ENCODE measurements at regions not wholly inside any gene's neighbourhood (a gene's known extent, or its start where the extent isn't known, plus 50 kb on each side); places are given as distances from the start of the nearest gene placed in this dataset.
"Not testable (repeated sequence)": the region's sequence is repeated elsewhere in the genome, so short reads cannot be mapped to it uniquely, and the experiment has no call there.

DNA sequence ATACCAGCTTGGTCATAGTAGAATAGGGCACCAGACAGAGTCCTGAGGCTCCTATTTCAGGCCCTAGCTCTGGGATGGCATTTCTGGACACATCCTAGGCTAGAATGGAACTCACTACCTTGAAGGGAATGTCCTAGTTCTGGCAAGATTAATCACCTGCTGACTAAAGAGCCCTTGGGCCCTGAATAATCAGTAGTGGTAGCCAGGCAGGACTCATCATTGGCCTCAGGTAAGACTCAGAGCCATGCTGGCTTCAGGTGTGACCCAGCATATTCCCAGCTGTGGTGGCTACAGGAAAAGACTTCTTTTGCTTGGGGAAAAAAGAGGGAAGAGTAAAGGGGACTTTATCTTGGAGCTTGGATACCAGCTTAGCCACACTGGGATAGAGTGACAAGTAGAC is 131.0 kb upstream of the SRD5A2 start:
- no peak for TF ChIP-seq POLR2A (IDR thresholded peaks at IDR 0.05; ENCODE audit: low read depth, low read length)
- DNase-seq (ENCODE audit: insufficient read length, low spot score) (no peak), FAIRE-seq (no peak)

DNA sequence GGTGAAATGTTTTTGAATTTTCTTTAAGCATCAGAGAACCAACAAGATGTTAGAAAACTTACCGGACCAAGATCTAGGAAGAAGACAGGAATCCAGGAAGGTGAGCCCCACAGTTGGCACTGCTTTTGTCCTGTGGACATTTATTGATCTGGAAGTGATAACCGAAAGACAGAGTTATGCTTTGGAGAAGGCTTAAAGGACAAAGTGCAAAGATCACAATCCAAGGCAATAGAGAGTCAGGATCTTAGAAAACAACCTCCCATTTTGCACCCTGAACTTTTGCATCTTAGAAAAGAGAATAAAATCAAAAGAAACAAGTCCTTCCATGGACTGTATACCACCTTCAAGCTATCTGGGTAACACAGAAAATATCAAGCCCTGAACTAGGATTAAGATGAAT is 129.4 kb upstream of the SRD5A2 start:
- DNase-seq (ENCODE audit: insufficient read length, low spot score) (no peak), FAIRE-seq (no peak)
- no peak for TF ChIP-seq POLR2A (IDR thresholded peaks at IDR 0.05; ENCODE audit: low read depth, low read length)

DNA sequence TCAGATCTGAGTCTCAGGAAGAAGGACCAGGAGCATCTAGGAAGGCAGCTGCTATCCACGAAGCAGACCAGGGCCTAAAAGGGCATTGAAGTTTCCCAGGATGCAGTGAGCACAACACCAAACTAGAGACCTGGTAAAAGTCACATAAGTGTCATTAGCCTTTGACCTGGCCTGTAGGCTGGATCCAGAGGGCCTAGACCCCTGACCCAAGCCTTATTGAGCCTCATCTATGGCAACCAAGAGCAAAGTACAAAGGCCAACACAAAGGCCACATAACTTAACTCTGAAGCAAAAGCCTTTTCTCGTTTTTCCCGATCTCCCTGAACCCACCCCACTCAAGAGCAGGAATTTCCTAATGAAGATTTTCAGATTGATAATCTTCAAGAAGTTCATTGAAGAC is 127.3 kb upstream of the SRD5A2 start:
- no peak for FAIRE-seq
- TF ChIP-seq POLR2A (IDR thresholded peaks at IDR 0.05; ENCODE audit: low read depth, low read length): no peak
- DNase-seq (ENCODE audit: insufficient read length, low spot score): no peak

- no peak for DNase-seq (ENCODE audit: insufficient read length, low spot score)
- FAIRE-seq: no peak
- no peak for TF ChIP-seq POLR2A (IDR thresholded peaks at IDR 0.05; ENCODE audit: low read depth, low read length)
Observed at GRCh38 chr2:31704561-31705212, 123.9 kb upstream of the SRD5A2 start.

GRCh38 chr2:31703253-31703652 is 122.5 kb upstream of the SRD5A2 start:
- DNase-seq (ENCODE audit: insufficient read length, low spot score): no peak
- FAIRE-seq: no peak
- TF ChIP-seq POLR2A (IDR thresholded peaks at IDR 0.05; ENCODE audit: low read depth, low read length): no peak

DNA sequence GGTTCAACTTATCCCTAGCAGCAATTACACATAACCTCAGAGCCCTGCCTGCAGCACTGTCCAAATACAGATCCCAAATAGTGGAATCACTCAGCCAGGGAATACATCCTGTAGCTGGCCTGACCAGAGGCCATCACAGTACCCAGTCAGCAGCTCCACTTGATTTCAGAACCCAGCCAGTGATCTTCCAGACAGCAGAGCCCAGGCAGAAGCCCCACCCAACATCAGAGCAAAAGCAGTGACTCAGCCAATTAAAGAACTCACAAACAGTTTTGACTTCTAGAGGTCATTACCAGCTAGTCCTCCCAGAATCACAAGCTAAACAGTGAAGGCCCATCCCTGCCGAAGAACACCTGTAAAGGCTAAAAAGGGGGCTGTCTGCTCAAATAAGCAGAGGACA is 118.0 kb upstream of the SRD5A2 start:
- no peak for TF ChIP-seq POLR2A (IDR thresholded peaks at IDR 0.05; ENCODE audit: low read depth, low read length)
- DNase-seq (ENCODE audit: insufficient read length, low spot score): no peak
- no peak for FAIRE-seq

- no peak for FAIRE-seq
Observed at GRCh38 chr2:31696068-31696467, 115.3 kb upstream of the SRD5A2 start.

GRCh38 chr2:31694444-31694843 is 113.7 kb upstream of the SRD5A2 start:
- no peak for TF ChIP-seq POLR2A (IDR thresholded peaks at IDR 0.05; ENCODE audit: low read depth, low read length)
- FAIRE-seq (no peak), DNase-seq (ENCODE audit: insufficient read length, low spot score) (no peak)

More at GRCh38 chr2:31696068-31696467, 115.3 kb upstream of the SRD5A2 start:
- no peak for TF ChIP-seq POLR2A (IDR thresholded peaks at IDR 0.05; ENCODE audit: low read depth, low read length)
- DNase-seq (ENCODE audit: insufficient read length, low spot score): no peak

DNA sequence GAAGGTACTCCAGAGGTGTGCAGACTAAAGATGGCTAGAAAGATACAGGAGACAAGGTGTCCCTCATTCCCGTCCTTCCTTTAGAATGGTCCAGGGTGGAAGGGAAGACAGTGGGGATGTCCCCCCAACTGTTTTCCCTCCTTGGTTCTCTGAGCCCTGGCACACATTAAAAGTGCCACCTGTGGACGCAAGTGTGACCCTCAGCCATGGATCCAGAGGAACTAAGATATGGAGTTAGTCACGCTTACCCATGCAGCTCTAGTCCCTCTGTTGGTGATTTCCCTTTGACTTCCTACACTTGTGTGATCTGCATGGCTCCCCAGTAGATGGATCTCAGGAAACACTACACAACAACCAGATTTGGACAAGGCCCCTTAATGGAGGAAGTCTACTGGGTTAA is 113.1 kb upstream of the SRD5A2 start:
- FAIRE-seq: no peak
- no peak for TF ChIP-seq POLR2A (IDR thresholded peaks at IDR 0.05; ENCODE audit: low read depth, low read length)
- DNase-seq (ENCODE audit: insufficient read length, low spot score): no peak

DNA sequence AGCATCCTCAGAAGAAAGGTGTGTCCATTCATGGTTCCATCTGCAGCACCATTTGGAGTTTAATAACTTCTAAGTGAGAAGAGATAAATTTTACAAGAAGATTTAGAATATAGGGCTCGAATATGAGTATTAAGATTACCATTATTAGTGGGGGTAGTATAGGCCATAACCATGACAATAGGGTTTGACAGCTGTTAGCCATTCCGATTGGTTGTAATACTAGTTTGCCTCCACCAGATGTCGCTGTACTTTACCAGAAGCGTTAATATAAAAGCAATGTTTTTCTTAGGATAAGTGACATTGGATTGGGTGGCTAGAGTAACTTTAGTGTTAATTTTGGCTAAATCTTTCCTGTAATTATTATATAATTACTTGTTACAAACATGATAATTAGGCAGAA is 107.5 kb upstream of the SRD5A2 start:
- no peak for TF ChIP-seq POLR2A (IDR thresholded peaks at IDR 0.05; ENCODE audit: low read depth, low read length)
- FAIRE-seq (no peak), DNase-seq (ENCODE audit: insufficient read length, low spot score) (no peak)

DNA sequence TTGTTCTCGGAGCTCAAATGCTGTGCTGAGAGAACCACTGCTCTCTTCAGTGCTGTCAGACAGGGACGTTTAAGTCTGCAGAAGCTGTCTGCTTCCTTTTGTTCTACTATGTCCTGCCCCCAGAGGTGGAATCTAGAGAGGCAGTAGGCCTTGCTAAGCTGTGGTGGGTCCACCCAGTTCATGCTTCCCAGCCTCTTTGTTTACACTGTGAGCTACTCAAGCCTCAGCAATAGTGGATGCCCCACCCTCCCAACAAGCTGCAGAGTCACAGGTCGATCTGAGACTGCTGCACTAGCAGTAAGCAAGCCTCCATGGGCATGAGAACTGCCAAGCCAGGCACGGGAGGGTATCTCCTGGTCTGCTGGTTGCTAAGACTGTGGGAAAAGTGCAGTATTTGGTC is 102.8 kb upstream of the SRD5A2 start:
- DNase-seq (ENCODE audit: insufficient read length, low spot score); FAIRE-seq: not testable (repeated sequence)

DNA sequence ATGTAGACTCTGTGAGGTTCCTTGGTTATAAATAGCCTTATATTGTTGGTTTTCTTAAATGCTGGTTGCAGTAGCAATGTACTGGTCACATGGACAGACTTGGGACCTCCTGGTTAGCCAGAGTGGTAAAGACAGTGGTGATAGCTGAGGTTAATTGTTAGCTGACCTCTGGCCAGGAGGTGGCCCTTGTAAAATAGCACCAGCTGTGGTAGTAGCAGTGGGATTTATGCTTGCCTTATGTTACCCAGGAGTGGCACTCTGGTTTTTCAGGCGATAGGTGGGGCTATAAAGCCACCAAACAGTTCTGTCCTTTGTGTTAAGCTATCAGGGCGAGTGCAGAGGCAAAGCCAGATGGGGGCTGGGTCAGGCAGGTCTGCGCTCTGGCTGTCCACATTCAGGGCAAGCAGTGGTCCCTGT is 94.8 kb upstream of the SRD5A2 start:
- no peak for FAIRE-seq
- DNase-seq (ENCODE audit: insufficient read length, low spot score): no peak
- no peak for TF ChIP-seq POLR2A (IDR thresholded peaks at IDR 0.05; ENCODE audit: low read depth, low read length)

DNA sequence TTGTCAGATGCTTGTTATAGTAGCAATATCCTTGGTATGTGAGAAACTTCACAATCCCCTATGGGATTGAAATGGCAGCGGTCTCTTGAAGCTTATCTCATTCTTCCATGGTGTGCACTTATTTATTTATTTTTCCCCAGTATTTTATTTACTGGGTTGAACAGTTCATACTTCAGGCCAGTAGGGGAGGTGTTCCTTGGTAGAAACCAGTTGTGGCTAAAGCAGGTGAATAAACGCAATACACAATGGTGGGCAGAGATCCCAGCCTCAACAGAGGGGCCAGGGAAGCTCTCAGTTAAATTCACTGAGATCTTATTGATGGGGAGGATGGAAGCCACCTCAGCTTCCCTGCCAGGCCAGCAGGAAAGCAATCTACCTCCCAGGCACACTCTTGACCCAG is 93.7 kb upstream of the SRD5A2 start:
- DNase-seq (ENCODE audit: insufficient read length, low spot score) (no peak), FAIRE-seq (no peak)
- no peak for TF ChIP-seq POLR2A (IDR thresholded peaks at IDR 0.05; ENCODE audit: low read depth, low read length)

DNA sequence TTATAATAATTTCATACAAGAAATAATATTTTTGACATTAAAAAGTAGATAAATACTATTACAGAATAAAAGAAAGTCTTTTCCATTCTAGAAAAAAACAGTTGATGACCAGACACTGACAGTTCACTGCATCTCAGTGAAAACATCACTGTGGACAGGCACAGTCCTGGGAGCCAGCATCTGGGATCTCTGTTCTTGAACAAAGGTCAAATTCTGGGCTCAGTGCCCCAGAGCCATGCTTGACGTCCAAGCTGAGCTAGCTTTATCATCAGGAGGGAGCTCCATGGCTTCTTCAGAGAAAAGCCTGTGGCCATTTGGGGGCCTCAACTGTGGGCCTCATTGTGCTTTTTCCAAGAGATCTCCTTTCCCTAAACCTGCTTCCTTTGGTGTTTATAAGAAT is 86.1 kb upstream of the SRD5A2 start:
- no peak for TF ChIP-seq POLR2A (IDR thresholded peaks at IDR 0.05; ENCODE audit: low read depth, low read length)
- no peak for FAIRE-seq

DNA sequence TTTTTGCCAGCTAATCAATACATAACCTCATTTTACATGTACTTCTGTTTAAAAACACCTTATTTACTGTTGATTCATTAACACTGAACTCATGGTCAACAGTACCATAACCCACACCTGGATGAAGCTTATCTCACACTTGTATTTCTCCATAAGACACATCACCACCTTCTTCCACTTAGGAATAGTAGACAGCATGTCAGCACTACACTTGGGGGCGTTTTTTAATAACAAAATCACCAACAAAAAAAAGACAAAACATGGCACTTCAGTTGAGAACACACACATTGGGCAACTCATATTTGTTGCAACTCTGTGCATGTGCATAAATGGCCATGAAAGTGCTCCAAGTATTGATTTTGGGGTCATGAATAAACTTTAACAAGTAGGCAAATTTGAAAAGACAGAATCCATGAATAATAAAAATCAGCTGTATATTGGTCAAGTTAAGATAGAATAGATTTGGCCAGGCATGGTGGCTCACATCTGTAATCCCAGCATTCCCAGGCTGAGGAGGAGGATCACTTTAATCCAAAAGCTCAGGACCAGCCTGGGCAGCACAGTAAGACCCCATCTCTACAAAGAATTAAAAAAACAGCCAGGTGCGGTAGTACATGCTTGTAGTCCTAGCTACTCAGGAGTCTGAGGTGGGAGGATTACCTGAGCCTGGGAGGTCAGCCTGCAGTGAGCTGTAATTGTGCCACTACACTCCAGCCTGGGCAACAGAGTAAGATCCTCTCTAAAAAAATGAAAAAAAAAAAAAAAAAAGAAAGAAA is 84.4 kb upstream of the SRD5A2 start:
- DNase-seq (ENCODE audit: insufficient read length, low spot score) (no peak), FAIRE-seq (no peak)
- TF ChIP-seq POLR2A (IDR thresholded peaks at IDR 0.05; ENCODE audit: low read depth, low read length): no peak

More for the DNA sequence above, 86.1 kb upstream of the SRD5A2 start:
- no peak for DNase-seq (ENCODE audit: insufficient read length, low spot score)

Measured in H54 (cell line).